ENCODE measurements at regions not wholly inside any gene's neighbourhood (a gene's known extent, or its start where the extent isn't known, plus 50 kb on each side); places are given as distances from the start of the nearest gene placed in this dataset.

DNA sequence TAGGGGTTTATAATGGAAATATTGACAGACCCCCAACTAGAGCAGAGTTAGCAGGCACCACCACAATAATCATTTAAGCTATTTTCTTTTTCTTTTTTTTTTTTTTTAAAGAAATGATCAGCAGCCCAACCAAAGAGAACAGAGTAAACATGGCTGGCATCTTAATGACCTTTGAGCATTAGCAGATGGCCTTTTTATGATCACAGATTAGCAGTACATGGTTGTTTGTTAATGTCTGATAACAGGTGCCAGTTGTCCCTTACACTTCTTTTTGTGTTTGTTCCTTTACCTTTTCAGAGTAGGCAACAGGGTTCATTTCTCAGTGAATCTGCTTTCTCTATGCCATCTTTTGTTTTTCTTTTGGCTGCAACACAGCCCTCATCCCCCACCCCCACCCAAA lies 747.0 kb downstream of the BCL11A start:
- Histone ChIP-seq H3K4me3 (no peak overlapping the region), H3K27me3 (no peaks in the 10 kb centered on the region), H3K27ac (no peak overlapping the region), H3K36me3 (no peaks in the 10 kb centered on the region), H3K4me1 (ENCODE audit: insufficient read depth) (no peaks in the 10 kb centered on the region), H3K9me3 (no peaks in the 10 kb centered on the region)
- intact Hi-C loops (cut with DNase I), result no loop called here
- TF ChIP-seq POLR2A (IDR thresholded peaks at IDR 0.05) (no peak), EP300 (IDR thresholded peaks at IDR 0.05) (no peak), CTCF (IDR thresholded peaks at IDR 0.05) (no peak)
- DNase-seq, result no peak

DNA sequence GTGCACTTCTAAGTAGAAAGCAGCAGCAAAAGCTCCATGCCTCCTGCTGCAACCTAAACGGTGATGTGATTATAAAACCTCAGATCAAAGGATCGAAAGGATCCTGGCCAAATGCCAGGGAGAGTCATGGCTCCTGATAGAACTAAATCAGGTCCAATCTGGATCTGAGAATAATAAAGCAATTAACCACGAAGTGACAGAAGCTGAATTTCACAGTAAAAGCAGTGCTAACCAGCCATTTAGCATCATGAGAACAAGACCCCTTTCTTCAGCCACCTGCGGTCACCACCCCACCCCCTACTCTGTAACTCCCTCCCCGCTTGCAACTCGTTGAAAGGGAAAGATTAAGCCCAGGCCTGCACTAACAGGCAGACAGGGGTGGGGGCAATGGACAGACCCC lies 748.7 kb downstream of the BCL11A start:
- intact Hi-C loops (cut with DNase I), result no loop called here
- Histone ChIP-seq H3K4me3 (no peak overlapping the region), H3K4me1 (ENCODE audit: insufficient read depth) (no peaks in the 10 kb centered on the region), H3K27me3 (no peaks in the 10 kb centered on the region), H3K36me3 (no peaks in the 10 kb centered on the region), H3K27ac (no peak overlapping the region), H3K9me3 (no peaks in the 10 kb centered on the region)
- DNase-seq, result no peak
- TF ChIP-seq CTCF (IDR thresholded peaks at IDR 0.05), result no peak
- no peak for TF ChIP-seq POLR2A (IDR thresholded peaks at IDR 0.05)
- TF ChIP-seq EP300 (IDR thresholded peaks at IDR 0.05), result no peak
- 25 to 34% (median 31%) methylated on average over 6 of the region's 6 CpGs for WGBS, 3 donors

- intact Hi-C loops (cut with DNase I), result no loop called here
- WGBS, 3 donors, result 65 to 74% (median 65%) methylated on average over 8 of the region's 8 CpGs
- no peak for DNase-seq
- TF ChIP-seq EP300 (IDR thresholded peaks at IDR 0.05), result no peak
- no peak for TF ChIP-seq POLR2A (IDR thresholded peaks at IDR 0.05)
- no peak for TF ChIP-seq CTCF (IDR thresholded peaks at IDR 0.05)
- no peak overlapping the region for H3K27ac ChIP-seq
- H3K36me3 ChIP-seq, result no peaks in the 10 kb centered on the region
- no peaks in the 10 kb centered on the region for H3K9me3 ChIP-seq
- no peak overlapping the region for H3K4me3 ChIP-seq
- H3K27me3 ChIP-seq, result no peaks in the 10 kb centered on the region
- H3K4me1 ChIP-seq (ENCODE audit: insufficient read depth), result no peaks in the 10 kb centered on the region
Measured at GRCh38 chr2:59803586-59803985, 749.9 kb downstream of the BCL11A start.

GRCh38 chr2:59798687-59799232 lies 754.7 kb downstream of the BCL11A start:
- Histone ChIP-seq H3K36me3 (no peaks in the 10 kb centered on the region), H3K4me3 (no peak overlapping the region), H3K9me3 (no peaks in the 10 kb centered on the region), H3K27me3 (no peaks in the 10 kb centered on the region), H3K4me1 (ENCODE audit: insufficient read depth) (no peaks in the 10 kb centered on the region), H3K27ac (no peak overlapping the region)
- no peak for DNase-seq
- WGBS, 3 donors, result 89 to 94% (median 90%) methylated on average over 9 of the region's 9 CpGs
- TF ChIP-seq EP300 (IDR thresholded peaks at IDR 0.05) (no peak), CTCF (IDR thresholded peaks at IDR 0.05) (no peak), POLR2A (IDR thresholded peaks at IDR 0.05) (no peak)
- intact Hi-C loops (cut with DNase I), result no loop called here
